ENCODE measurements at regions not wholly inside any gene's neighbourhood (a gene's known extent, or its start where the extent isn't known, plus 50 kb on each side); places are given as distances from the start of the nearest gene placed in this dataset.
"Not testable (repeated sequence)": the region's sequence is repeated elsewhere in the genome, so short reads cannot be mapped to it uniquely, and the experiment has no call there.

GRCh38 chr1:95297906-95298305 is 63.9 kb downstream of the RWDD3 start:
- DNase-seq (ENCODE audit: extremely low read depth in 1 of 11, low read depth in 9 of 11, low spot score in 4 of 11), result not testable (repeated sequence)

DNA sequence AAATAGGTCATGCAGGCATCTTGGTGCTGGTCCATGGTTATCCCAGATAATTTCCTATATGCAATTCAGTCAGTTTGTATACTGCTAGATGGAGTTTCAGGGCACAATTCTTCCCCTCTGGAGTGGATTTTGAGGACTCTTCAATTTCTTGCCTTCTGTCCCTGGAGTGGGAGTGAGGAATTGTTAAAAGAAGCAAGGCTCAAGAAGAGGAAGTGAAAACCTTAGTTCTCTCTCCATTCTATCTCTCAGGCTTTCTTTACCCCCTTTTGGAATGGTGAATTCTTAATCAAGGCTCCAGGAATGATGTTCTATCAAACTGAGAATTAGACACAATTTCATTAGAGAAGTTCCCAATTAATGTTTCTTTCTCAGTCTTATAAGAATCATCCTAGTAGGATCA is 67.1 kb downstream of the RWDD3 start:
- no peak for DNase-seq (ENCODE audit: extremely low read depth in 1 of 11, low read depth in 9 of 11, low spot score in 4 of 11)

DNA sequence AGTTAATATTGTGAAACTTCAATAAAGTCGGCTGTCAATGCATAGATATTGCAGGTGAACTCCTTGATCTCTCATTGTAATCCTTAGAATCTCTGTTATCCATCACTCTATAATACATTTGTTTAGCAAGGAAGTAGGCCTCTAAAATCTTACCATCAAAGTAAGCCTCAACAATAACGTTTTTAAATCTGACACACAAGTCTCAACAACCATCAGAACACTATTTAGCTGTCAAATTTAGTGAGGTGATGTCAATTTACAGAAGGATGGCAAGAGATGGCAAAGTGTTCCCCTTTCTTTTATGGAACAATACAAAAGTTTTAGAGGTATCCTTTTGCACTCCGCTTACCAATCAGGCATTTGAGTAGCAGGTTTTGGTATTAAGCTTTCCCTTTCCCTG is 67.6 kb downstream of the RWDD3 start:
- DNase-seq (ENCODE audit: extremely low read depth in 1 of 11, low read depth in 9 of 11, low spot score in 4 of 11), result no peak

DNA sequence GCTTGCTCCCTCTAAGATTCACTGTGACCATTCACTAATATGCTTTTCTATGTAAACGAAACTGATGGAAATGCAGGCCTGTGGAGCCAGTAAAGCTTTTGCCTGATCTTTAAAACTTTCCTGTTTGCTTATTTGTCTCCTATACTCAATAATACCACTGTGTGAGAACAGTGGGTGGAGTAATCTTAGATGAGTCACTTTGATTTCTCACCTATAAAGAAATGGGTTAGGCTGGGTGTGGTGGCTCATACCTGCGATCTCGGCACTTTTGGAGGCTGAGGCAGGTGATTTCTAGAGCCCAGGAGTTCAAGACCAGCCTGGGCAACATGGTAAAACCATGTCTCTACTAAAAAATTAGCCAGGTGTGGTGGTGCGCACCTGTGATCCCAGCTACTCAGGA is 70.8 kb downstream of the RWDD3 start:
- no peak for DNase-seq (ENCODE audit: extremely low read depth in 1 of 11, low read depth in 9 of 11, low spot score in 4 of 11)

- peak in 1 of 11 donors; percentile 29 for DNase-seq (ENCODE audit: extremely low read depth in 1 of 11, low read depth in 9 of 11, low spot score in 4 of 11)
These were observed 74.4 kb downstream of the RWDD3 start for GRCh38 chr1:95308276-95309030.

GRCh38 chr1:95309031-95309471 is 75.0 kb downstream of the RWDD3 start:
- DNase-seq (ENCODE audit: extremely low read depth in 1 of 11, low read depth in 9 of 11, low spot score in 4 of 11), result peak in 7 of 11 donors; percentile 18 to 47 (median 38)

DNA sequence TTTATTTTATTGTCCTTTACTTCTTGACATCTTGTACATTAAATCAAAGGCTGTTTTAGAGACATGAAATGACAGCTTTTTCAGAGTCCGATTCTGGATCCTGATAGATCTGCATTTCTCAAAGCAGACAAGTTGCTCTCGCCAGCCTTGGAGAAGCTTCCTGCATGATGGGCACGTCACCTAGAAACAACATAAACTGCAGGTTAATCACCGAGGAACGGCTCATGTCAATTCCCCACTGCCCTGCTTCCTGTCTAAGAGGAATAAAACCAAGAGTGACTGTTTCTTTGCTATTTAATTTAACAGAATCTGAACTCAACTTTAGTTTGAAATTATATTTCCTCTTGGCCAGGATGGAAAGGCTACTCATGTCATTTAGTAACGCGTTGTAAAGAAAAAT is 77.0 kb downstream of the RWDD3 start:
- DNase-seq (ENCODE audit: extremely low read depth in 1 of 11, low read depth in 9 of 11, low spot score in 4 of 11), result no peak

DNA sequence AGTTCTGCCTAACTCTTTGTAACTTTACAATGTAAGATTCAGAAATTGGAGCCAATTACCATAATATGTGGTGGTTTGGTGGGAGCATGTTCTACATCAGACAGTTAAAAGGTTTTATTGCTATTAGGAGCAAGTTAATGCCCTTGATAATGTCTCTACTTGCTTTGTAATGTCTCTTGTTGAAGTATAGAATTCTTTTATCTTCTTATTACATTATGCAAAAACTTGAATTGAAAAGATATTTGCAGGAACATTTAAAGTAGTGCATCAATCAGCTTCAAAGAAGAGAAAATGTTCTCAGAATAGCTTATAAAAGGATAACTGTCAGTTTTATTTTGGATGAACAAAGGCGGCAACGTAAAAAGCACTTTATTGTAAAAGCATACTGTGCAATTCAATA is 77.8 kb downstream of the RWDD3 start:
- DNase-seq (ENCODE audit: extremely low read depth in 1 of 11, low read depth in 9 of 11, low spot score in 4 of 11), result no peak

DNA sequence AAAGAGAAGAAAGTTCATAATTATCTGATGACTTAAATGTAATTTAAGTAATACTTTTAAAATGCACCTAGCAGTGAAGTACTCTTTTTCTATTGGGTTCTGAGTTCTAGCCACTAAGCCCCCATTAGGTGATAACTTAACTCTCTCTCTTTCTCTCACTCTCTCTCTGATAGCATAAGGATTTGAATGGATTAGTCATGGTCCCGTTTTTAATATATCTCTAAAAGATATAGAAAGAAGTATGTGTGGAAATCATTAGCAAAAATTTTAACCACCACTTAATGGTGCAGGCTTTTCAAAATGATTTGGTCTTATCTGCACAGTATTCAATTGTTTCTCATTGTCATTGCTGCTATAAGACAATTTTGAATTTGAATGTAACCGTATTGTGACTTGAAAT is 78.2 kb downstream of the RWDD3 start:
- DNase-seq (ENCODE audit: extremely low read depth in 1 of 11, low read depth in 9 of 11, low spot score in 4 of 11), result no peak

DNA sequence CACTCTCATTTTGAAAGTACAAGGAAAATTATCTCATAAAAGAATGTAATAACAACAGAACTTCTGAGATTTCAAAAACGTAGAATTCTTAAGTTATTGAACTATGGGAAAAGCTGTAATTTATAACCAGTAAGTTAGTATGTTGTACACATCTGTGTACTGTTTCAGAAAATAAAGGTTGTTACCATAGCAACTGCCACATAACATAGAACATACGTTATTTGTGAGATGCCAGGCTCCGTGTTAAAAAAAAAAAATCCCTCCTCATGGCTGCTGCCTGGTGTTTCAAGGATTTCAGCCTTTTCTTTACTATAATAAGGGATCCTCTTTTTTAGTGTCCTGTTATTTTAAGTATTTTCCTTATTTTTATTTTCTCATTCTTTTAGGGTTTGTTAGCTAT is 79.5 kb downstream of the RWDD3 start:
- DNase-seq (ENCODE audit: extremely low read depth in 1 of 11, low read depth in 9 of 11, low spot score in 4 of 11), result no peak

GRCh38 chr1:95321531-95321930 is 87.5 kb downstream of the RWDD3 start:
- DNase-seq (ENCODE audit: extremely low read depth in 1 of 11, low read depth in 9 of 11, low spot score in 4 of 11), result no peak

DNA sequence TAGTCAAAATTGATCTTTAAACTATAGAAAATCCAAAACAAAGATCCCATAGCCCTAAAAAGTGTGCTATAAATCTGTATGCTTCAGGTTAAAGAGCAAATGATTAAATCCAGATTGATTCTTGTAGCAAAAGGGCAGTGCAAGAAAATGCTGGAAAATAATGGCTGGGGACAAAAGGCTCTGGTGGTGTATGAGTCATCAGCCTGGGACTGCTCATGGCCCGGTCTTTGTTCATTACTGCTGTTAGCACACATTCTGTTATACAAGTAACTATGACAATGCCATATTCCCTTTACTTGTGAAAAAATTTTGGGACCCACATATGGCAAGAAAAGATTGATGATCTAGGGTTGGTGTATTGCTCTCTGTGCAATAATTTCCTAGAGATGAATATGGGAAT is 89.1 kb downstream of the RWDD3 start:
- no peak for DNase-seq (ENCODE audit: extremely low read depth in 1 of 11, low read depth in 9 of 11, low spot score in 4 of 11)

DNA sequence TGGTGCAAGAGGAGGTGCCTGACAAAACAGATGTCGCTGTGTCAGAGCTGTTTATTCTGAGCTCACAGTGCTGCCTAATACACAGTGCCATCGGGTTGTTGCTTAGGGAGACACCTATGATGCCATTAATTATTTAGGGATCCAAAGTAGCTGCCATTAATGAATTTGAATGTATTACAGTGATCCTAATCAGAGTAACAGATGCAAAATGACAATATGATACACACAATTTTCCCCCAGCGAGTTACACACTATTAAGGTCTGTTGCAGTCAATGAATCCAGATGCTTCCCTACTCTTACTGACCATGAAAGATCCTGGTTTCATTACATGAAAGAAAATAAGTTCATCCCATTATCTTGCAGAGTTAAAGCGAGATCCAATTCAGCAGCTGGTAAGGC is 91.3 kb downstream of the RWDD3 start:
- no peak for DNase-seq (ENCODE audit: extremely low read depth in 1 of 11, low read depth in 9 of 11, low spot score in 4 of 11)

DNA sequence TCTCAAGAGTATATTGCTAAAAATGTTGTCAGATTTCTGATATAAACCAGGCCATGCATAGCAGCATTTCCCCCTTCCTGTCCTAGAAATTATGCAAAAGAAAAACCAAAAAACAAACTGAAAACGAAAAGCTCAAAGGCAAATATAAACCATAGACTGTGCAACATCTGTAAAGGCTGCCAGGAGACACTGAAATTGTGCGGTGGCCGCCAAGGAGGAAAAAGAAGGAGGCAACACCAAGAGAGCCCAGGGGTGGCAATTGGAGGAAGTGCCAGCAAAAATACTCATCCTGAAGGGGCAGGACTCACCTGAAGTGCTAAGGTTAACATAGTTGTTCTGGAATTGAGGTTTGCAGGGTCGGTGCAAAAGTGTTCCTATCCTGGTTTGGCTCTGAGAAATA is 92.0 kb downstream of the RWDD3 start:
- DNase-seq (ENCODE audit: extremely low read depth in 1 of 11, low read depth in 9 of 11, low spot score in 4 of 11), result no peak

GRCh38 chr1:95332754-95333153 is 98.7 kb downstream of the RWDD3 start:
- no peak for DNase-seq (ENCODE audit: extremely low read depth in 1 of 11, low read depth in 9 of 11, low spot score in 4 of 11)

GRCh38 chr1:95339377-95339776 is 105.4 kb downstream of the RWDD3 start:
- no peak for DNase-seq (ENCODE audit: extremely low read depth in 1 of 11, low read depth in 9 of 11, low spot score in 4 of 11)

- no peak for DNase-seq (ENCODE audit: extremely low read depth in 1 of 11, low read depth in 9 of 11, low spot score in 4 of 11)
These were observed 106.1 kb downstream of the RWDD3 start for GRCh38 chr1:95340061-95340460.

GRCh38 chr1:95352767-95353166 is 118.8 kb downstream of the RWDD3 start:
- DNase-seq (ENCODE audit: extremely low read depth in 1 of 11, low read depth in 9 of 11, low spot score in 4 of 11), result no peak

DNA sequence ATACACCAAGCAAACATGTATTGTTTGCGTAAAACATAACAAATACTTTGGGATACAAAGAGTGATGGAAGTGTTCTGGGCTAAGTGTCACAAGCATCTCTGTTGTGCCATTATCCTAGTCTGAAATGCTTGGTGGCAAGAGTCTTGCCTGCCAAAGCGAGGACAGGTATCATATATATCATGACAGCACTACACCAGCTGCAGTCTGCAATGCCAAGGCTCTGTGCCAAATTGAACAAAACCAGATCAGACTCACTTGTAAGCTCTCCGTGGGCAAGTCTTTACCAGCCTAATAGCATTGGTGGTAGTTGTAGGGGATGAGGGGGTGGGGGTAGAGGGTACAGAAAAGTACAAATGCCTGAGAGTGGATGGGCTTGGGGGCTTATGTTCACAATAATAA is 119.2 kb downstream of the RWDD3 start:
- DNase-seq (ENCODE audit: extremely low read depth in 1 of 11, low read depth in 9 of 11, low spot score in 4 of 11), result no peak

DNA sequence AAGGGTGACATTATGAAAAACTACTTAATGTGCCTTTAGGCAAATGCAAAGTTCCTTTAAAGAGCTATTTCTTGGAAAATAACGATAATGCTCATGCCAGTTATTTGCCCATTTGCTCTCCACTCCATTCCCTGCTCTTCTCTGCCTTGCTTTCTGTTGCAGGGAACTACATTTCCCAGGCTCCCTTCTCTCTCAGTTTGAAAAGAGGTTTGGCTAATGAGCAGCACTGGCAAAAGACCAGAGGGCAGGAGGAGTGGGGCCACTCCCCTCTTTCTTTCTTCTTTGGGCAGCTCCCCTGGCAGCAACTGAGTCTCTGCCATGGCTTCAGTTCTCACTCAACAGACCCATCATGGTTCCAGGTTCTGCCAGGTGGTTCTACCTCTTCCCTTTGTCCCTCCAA is 130.5 kb downstream of the RWDD3 start:
- no peak for DNase-seq (ENCODE audit: extremely low read depth in 1 of 11, low read depth in 9 of 11, low spot score in 4 of 11)

- DNase-seq (ENCODE audit: extremely low read depth in 1 of 11, low read depth in 9 of 11, low spot score in 4 of 11), result no peak
These were observed 132.5 kb downstream of the RWDD3 start for GRCh38 chr1:95366498-95366897.

Data from renal cortex interstitium (tissue), 11 donors.